Gastroesophageal sphincter (tissue), 4 donors: ENCODE measurements at regions not wholly inside any gene's neighbourhood (a gene's known extent, or its start where the extent isn't known, plus 50 kb on each side); places are given as distances from the start of the nearest gene placed in this dataset.

Experiments used
- ATAC-seq: fragments of 150-250 bp; one replicate; pipeline ENCODE4 v1.9.1; 2016; ENCODE audit warnings: mild to moderate bottlenecking, moderate library complexity
- H3K27ac ChIP-seq, 4 donors: fragments of 200-600 bp; sonication (generic) in 3 of 4; 1 replicate in 3 of 4; 2 replicates in 1 of 4; pipeline ENCODE4 v1.5.1; 2016 to 2019
- H3K27me3 ChIP-seq: fragments of 200-600 bp; sonication (generic); one replicate; pipeline ENCODE4 v1.5.1; 2019
- H3K36me3 ChIP-seq, 2 donors: fragments of 200-600 bp; sonication (generic); one replicate each; pipeline ENCODE4 v1.5.1; 2019; ENCODE audit warnings: control low read depth in 1 of 2
- H3K4me1 ChIP-seq, 3 donors: fragments of 200-600 bp; sonication (generic); 1 replicate in 2 of 3; 2 replicates in 1 of 3; pipeline ENCODE4 v1.5.1; 2016 to 2019; ENCODE audit warnings: control low read depth in 2 of 3
- H3K4me3 ChIP-seq, 2 donors: fragments of 200-600 bp; sonication (generic); one replicate each; pipeline ENCODE4 v1.5.1; 2019; ENCODE audit warnings: mild to moderate bottlenecking in 1 of 2, moderate library complexity in 1 of 2
- H3K9me3 ChIP-seq, 3 donors: fragments of 200-600 bp; sonication (generic); one replicate each; pipeline ENCODE4 v1.5.1; 2017 to 2019; ENCODE audit warnings: control low read depth in 2 of 3
- EP300 ChIP-seq: sonication (generic); formaldehyde crosslinking; IDR thresholded peaks from one replicate; pipeline ENCODE4 v1.6.1; 2017; ENCODE audit warnings: antibody characterized with exemption, mild to moderate bottlenecking
- POLR2A ChIP-seq, 2 donors: fragments of 450-650 bp; IDR thresholded peaks; one replicate each; pipeline ENCODE4 v1.6.1; 2017; ENCODE audit warnings: antibody characterized with exemption in 2 of 2, mild to moderate bottlenecking in 2 of 2, moderate library complexity in 1 of 2
- POLR2AphosphoS5 ChIP-seq: sonication (generic); formaldehyde crosslinking; IDR thresholded peaks from one replicate; pipeline ENCODE4 v1.6.1; 2017; ENCODE audit warnings: antibody characterized with exemption
- WGBS, 2 donors: methylation state at CpG; one replicate each; pipeline ENCODE4 v1.1.5; 2018; ENCODE audit warnings: low coverage in 1 of 2; 5-methylcytosine and 5-hydroxymethylcytosine counted together
- TF ChIP-seq, protein P1 (sequence below), 4 experiments: fragments of 200-600 bp in 2 of 4; fragments of 450-650 bp in 2 of 4; sonication (generic) in 1 of 4; IDR thresholded peaks; one replicate each; pipeline ENCODE4 v1.5.1; 2017 to 2019; ENCODE audit warnings: antibody characterized with exemption in 4 of 4, mild to moderate bottlenecking in 2 of 4, moderate library complexity in 2 of 4

DNA sequence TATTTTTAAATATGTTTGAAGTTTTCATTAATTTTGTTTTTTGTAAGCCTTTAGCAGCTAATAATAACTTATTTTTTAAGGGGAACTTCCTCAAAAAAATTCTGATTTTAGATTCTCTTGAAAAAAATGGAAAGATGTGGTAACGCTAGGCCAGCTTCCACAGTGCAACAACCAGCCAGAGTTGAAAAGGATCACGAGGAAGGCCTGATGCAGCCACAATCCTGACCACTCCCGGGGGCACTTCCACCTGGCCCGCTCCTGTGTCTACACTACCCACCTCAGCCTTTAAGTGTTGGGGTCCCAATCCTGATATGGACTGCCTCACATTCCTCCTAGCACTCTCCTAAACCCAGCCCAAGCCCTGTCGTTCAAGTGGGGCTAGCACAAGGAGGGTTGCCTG lies 101.1 kb downstream of the TMEM17 start:
- ATAC-seq = no peak
- H3K4me3 ChIP-seq = no peak overlapping the region
- no peak overlapping the region for H3K27ac ChIP-seq
- H3K9me3 ChIP-seq = no peaks in the 10 kb centered on the region
- H3K36me3 ChIP-seq = no peaks in the 10 kb centered on the region
- H3K27me3 ChIP-seq = no peaks in the 10 kb centered on the region
- 56 to 70% methylated on average over 4 to 5 of the region's 5 CpGs for WGBS, 2 donors
- TF ChIP-seq POLR2AphosphoS5 = no peak
- TF ChIP-seq, protein P1, sequence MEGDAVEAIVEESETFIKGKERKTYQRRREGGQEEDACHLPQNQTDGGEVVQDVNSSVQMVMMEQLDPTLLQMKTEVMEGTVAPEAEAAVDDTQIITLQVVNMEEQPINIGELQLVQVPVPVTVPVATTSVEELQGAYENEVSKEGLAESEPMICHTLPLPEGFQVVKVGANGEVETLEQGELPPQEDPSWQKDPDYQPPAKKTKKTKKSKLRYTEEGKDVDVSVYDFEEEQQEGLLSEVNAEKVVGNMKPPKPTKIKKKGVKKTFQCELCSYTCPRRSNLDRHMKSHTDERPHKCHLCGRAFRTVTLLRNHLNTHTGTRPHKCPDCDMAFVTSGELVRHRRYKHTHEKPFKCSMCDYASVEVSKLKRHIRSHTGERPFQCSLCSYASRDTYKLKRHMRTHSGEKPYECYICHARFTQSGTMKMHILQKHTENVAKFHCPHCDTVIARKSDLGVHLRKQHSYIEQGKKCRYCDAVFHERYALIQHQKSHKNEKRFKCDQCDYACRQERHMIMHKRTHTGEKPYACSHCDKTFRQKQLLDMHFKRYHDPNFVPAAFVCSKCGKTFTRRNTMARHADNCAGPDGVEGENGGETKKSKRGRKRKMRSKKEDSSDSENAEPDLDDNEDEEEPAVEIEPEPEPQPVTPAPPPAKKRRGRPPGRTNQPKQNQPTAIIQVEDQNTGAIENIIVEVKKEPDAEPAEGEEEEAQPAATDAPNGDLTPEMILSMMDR (IDR thresholded peaks at IDR 0.05) = no peak
- no peak for TF ChIP-seq EP300
- TF ChIP-seq POLR2A (IDR thresholded peaks at IDR 0.05) = no peak
- peaks cover 0 to 16% (median 0%) of the 10 kb centered on the region in 3 donors for H3K4me1 ChIP-seq

DNA sequence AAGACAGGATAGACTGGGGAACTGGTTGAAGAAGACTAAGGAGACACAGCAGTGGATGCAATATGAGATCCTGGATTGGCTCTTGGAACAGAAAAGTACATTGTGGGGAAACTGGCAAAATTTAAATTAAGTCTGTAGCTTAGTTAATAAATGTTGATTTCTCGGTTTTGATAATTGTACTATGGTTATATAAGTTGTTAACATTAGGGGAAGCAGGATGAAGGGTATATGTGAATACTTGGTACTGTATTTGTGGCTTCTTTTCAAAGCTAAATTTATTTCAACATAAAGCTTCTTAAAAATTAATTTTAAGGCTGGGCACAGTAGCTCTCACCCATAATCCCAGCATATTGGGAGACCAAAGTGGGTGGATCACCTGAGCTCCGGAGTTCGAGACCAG lies 103.8 kb downstream of the TMEM17 start:
- Histone ChIP-seq H3K4me1 (no peaks in the 10 kb centered on the region), H3K27me3 (no peaks in the 10 kb centered on the region), H3K36me3 (no peaks in the 10 kb centered on the region), H3K4me3 (no peak overlapping the region), H3K9me3 (no peaks in the 10 kb centered on the region), H3K27ac (no peak overlapping the region)
- ATAC-seq = no peak
- TF ChIP-seq POLR2A (IDR thresholded peaks at IDR 0.05) (no peak), POLR2AphosphoS5 (no peak), EP300 (no peak)
- TF ChIP-seq, protein P1 (IDR thresholded peaks at IDR 0.05) = no peak
- WGBS, 2 donors = 97 to 100% methylated on average over 2 to 3 of the region's 3 CpGs

DNA sequence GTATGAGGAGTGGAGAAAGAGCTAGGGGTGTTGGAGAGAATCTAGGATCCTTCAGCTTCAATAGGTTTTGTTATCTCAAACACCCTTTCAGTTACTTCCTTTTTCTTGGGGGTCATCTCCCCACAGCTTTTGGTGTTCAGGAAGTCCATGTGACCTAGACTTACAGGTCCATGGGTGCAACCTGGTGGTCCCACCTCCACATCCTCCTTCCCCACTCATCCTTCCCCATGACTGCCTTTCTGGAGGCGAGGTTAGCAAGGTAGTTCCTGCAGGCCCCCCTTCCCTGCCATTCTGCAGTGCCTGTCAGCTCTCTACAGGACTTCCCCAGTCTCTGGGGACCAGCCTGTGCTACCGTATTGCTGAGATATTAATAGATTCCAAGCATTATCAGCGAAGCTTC lies 107.6 kb downstream of the TMEM17 start:
- Histone ChIP-seq H3K36me3 (no peaks in the 10 kb centered on the region), H3K9me3 (no peaks in the 10 kb centered on the region), H3K27ac (no peak overlapping the region), H3K27me3 (no peaks in the 10 kb centered on the region), H3K4me3 (no peak overlapping the region), H3K4me1 (no peaks in the 10 kb centered on the region)
- WGBS, 2 donors = 80% methylated on average over 1 of the region's 3 CpGs; no CpG with 5 or more reads in 1 of the 2 donors
- TF ChIP-seq POLR2AphosphoS5 = no peak
- no peak for TF ChIP-seq POLR2A (IDR thresholded peaks at IDR 0.05)
- TF ChIP-seq, protein P1 (IDR thresholded peaks at IDR 0.05) = no peak
- TF ChIP-seq EP300 = no peak
- ATAC-seq = no peak

DNA sequence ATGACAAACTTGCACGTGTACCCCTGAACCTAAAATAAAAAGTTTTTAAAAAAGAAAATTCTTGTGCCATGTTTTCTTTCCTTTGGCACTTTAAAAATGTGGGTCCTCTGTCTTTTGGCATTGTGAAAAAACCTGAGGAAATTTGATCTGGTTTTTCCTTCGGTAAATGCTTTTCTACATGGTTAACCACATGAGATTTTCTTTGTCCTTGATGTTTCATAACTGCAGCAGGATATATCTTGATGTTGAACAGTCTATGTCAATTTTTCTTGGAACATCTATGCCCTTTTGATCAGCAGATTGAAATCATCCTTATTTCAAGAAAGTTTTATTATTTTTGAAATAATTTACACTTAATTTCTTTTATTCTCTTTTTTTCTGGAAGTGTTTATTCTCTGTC lies 109.1 kb downstream of the TMEM17 start:
- Histone ChIP-seq H3K36me3 (no peaks in the 10 kb centered on the region), H3K4me3 (no peak overlapping the region), H3K27ac (no peak overlapping the region), H3K4me1 (no peaks in the 10 kb centered on the region), H3K9me3 (no peaks in the 10 kb centered on the region), H3K27me3 (no peaks in the 10 kb centered on the region)
- TF ChIP-seq, protein P1 (IDR thresholded peaks at IDR 0.05) = no peak
- TF ChIP-seq POLR2AphosphoS5 = no peak
- TF ChIP-seq EP300 = no peak
- TF ChIP-seq POLR2A (IDR thresholded peaks at IDR 0.05) = no peak
- no peak for ATAC-seq
- 65 to 71% methylated on average over 1 to 2 of the region's 2 CpGs for WGBS, 2 donors

DNA sequence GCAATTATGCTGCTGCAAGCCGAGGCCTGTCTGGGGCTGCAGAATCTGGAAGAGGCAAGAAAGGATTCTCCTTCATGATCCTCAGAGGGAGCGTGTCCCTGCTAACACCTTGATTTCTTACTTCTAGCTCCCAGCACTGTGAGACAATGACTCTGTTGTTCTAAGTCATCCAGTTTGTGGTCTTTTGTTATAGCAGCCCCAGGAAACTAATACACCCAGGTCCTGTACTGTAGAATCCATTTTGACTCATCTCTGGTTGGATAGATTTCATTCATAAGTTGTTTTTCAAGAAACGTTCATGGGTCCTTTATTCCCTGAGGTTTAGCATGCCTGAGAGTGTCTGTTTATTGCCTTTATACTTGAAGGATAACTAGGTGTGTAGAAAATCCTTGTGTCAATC lies 112.7 kb downstream of the TMEM17 start:
- Histone ChIP-seq H3K4me3 (no peak overlapping the region), H3K4me1 (no peaks in the 10 kb centered on the region), H3K36me3 (no peaks in the 10 kb centered on the region), H3K9me3 (no peaks in the 10 kb centered on the region), H3K27ac (no peak overlapping the region), H3K27me3 (no peaks in the 10 kb centered on the region)
- 82 to 89% methylated on average over 1 to 3 of the region's 3 CpGs for WGBS, 2 donors
- no peak for TF ChIP-seq EP300
- TF ChIP-seq, protein P1 (IDR thresholded peaks at IDR 0.05) = no peak
- no peak for TF ChIP-seq POLR2AphosphoS5
- no peak for TF ChIP-seq POLR2A (IDR thresholded peaks at IDR 0.05)
- no peak for ATAC-seq
